Mucosa of descending colon (tissue), 3 donors: ENCODE measurements at regions not wholly inside any gene's neighbourhood (a gene's known extent, or its start where the extent isn't known, plus 50 kb on each side); places are given as distances from the start of the nearest gene placed in this dataset.

Experiments
- ATAC-seq: fragments of 200-7000 bp; cut with Tn5 transposase; one replicate; pipeline ENCODE4 v1.9.1; 2020; ENCODE audit warnings: mild to moderate bottlenecking, moderate library complexity
- DNase-seq, 3 donors: peaks; one replicate each; pipeline ENCODE4 v3.0.0-alpha.2; 2020
- H3K36me3 ChIP-seq: fragments of 200-600 bp; one replicate; pipeline ENCODE4 v1.8.0; 2021; ENCODE audit warnings: low read depth, mild to moderate bottlenecking
- H3K4me1 ChIP-seq: fragments of 200-600 bp; one replicate; pipeline ENCODE4 v1.8.0; 2021; ENCODE audit warnings: low read depth, mild to moderate bottlenecking
- H3K4me3 ChIP-seq: fragments of 200-600 bp; one replicate; pipeline ENCODE4 v1.8.0; 2021; ENCODE audit warnings: mild to moderate bottlenecking
- H3K9me3 ChIP-seq: fragments of 200-600 bp; one replicate; pipeline ENCODE4 v1.8.0; 2021; ENCODE audit warnings: mild to moderate bottlenecking
- CTCF ChIP-seq: fragments of 200-600 bp; IDR thresholded peaks from one replicate; pipeline ENCODE4 v1.8.0; 2022; ENCODE audit warnings: antibody characterized with exemption, mild to moderate bottlenecking
- intact Hi-C, 2 donors: fragments of 100-400 bp; cut with DNase I in 1 of 2; cut with micrococcal nuclease in 1 of 2; formaldehyde crosslinking; loops; one replicate each; pipeline versions ENCODE4 v1.11.0 to v1.11.1; 2022; cut with DNase I, micrococcal nuclease
- donor health status: DM: no; HTN: no; CAD: no; lungs with moderate emphysema.
- donor health status: DM: no; HTN: no; CAD: no.
- donor health status: DM: no; HTN: yes; CAD: no.

DNA sequence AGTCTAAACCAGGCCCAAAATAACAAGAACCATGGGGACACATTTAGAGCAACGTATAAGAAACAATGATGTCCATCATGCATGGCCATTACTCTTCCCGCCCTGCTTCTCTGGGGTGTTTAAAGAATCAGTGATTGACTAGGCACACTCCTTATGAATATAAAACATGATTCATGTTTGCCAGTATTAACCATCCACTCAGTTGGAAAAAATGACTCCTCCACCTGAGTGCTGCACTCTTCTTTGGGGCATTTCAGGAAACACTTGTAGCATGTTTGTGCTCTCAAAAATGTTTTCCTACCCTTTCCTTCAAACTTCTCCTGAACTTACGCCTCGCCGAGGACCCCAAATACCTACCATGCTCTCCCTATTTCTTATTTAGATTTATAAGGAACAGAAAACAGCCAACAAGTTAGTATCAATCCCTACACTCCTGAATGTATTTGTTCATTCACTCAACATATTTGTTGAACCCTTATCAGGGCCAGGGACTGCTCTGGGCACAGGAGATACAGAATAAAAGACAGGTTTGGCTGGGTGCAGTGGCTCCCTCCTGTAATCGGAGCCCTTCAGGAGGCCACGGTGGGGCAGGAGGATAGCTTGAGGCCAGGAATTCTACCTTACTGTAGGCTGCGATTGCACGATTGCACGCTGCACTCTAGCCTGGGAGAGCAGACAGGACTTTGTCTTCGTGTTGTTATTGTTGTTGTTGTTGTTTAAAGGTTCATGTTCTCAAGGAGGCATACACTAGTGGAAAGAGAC is 137.0 kb downstream of the TMCO5A start:
- no peak for ATAC-seq
- no peak for DNase-seq

GRCh38 chr15:38072007-38072347 is 137.5 kb downstream of the TMCO5A start:
- DNase-seq (no peak), ATAC-seq (no peak)
- no peak for TF ChIP-seq CTCF
- peak overlapping the region; percentile 10 for H3K4me3 ChIP-seq
- H3K4me1 ChIP-seq, result peaks cover 37% of the 10 kb centered on the region
- H3K9me3 ChIP-seq, result no peaks in the 10 kb centered on the region
- H3K36me3 ChIP-seq, result no peaks in the 10 kb centered on the region
- intact Hi-C loops, result no loop called here

More for the DNA sequence above, 137.0 kb downstream of the TMCO5A start:
- TF ChIP-seq CTCF, result no peak
- H3K4me1 ChIP-seq, result peaks cover 37% of the 10 kb centered on the region
- H3K9me3 ChIP-seq, result no peaks in the 10 kb centered on the region
- H3K4me3 ChIP-seq, result no peak overlapping the region
- H3K36me3 ChIP-seq, result no peaks in the 10 kb centered on the region
- intact Hi-C loops, result no loop called here

DNA sequence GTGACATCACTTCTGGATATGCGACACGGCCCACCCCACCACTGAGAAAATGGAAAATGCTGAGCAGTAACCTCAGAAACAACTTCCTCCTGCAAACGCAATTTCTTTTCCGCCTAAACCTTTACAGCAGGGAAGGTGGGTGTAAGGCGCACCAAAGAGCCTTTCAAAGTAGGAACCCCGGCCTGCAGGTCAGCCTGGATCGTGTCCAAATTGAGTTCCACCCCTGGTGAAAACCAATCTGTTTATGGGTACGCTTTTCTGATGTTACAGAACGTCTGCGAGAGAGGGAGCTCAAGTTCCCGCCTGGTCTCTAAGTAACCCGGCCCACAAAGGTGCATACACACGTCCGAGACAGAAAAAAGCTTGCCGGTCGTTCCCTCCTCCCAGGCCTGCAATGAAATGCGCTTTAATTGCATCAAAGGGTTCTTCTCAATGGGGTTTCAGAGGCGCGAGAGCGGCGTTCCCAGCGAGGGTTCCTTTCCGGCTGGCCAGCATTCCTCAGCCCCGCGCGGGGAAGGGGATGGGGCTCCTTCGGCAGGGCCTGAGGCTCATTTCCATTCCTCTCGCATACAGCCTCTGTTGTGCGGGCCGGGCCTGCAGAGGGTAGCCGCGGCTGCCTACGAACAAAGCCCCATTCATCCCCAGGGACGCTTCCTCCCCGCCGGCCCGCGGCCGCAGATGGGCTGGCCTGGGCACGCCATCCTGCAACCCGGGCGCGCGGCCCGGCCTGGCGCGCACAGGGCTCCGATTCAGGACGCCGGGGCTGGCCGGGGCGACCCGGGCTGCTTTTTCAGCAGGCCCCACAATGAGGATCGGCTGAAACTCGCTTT is 138.1 kb downstream of the TMCO5A start:
- intact Hi-C loops, result no loop called here
- H3K9me3 ChIP-seq, result no peaks in the 10 kb centered on the region
- H3K4me3 ChIP-seq, result peak overlapping the region; percentile 15
- ATAC-seq, result peak; percentile 79
- no peaks in the 10 kb centered on the region for H3K36me3 ChIP-seq
- peaks cover 37% of the 10 kb centered on the region for H3K4me1 ChIP-seq
- no peak for TF ChIP-seq CTCF
- DNase-seq, result peak; percentile 74 to 81 (median 77)

GRCh38 chr15:38073178-38073946 is 138.9 kb downstream of the TMCO5A start:
- Histone ChIP-seq H3K36me3 (no peaks in the 10 kb centered on the region), H3K4me3 (peak overlapping the region; percentile 15), H3K4me1 (peaks cover 37% of the 10 kb centered on the region), H3K9me3 (no peaks in the 10 kb centered on the region)
- intact Hi-C loops, result no loop called here
- peak; percentile 10 for ATAC-seq
- no peak for TF ChIP-seq CTCF
- peak in 1 of 3 donors; percentile 57 for DNase-seq

DNA sequence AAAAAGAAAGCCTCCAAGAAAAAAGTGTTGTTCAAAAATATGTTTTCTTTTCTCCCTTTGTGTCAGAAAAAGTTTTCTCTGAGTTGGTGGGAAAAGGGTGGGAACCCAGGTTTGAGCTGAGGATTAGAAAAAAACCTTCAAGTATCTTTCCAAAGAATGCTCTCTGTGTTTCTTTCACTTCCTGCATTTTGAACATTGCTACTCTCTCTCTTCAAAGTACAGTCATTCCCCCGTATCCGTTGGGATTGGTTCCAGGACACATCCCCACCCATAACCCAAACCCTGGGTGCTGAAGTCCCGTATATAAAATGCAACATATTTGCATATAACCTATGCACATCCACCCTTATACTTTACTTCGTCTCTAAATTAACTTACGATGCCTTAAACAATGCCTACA is 139.6 kb downstream of the TMCO5A start:
- intact Hi-C loops, result no loop called here
- TF ChIP-seq CTCF, result no peak

More for the DNA sequence above, 139.6 kb downstream of the TMCO5A start:
- Histone ChIP-seq H3K4me3 (no peak overlapping the region), H3K4me1 (peaks cover 32% of the 10 kb centered on the region), H3K36me3 (no peaks in the 10 kb centered on the region), H3K9me3 (no peaks in the 10 kb centered on the region)
- ATAC-seq, result peak; percentile 5
- DNase-seq, result no peak
